GM19452 (cell line): ENCODE measurements at regions not wholly inside any gene's neighbourhood (a gene's known extent, or its start where the extent isn't known, plus 50 kb on each side); places are given as distances from the start of the nearest gene placed in this dataset.
"Not testable (repeated sequence)": the region's sequence is repeated elsewhere in the genome, so short reads cannot be mapped to it uniquely, and the experiment has no call there.

Experiments used
- ATAC-seq: cut with Tn5 transposase; IDR thresholded peaks from one replicate; pipeline ENCODE4 v1.9.1; 2021; ENCODE audit not compliant: unreplicated experiment

DNA sequence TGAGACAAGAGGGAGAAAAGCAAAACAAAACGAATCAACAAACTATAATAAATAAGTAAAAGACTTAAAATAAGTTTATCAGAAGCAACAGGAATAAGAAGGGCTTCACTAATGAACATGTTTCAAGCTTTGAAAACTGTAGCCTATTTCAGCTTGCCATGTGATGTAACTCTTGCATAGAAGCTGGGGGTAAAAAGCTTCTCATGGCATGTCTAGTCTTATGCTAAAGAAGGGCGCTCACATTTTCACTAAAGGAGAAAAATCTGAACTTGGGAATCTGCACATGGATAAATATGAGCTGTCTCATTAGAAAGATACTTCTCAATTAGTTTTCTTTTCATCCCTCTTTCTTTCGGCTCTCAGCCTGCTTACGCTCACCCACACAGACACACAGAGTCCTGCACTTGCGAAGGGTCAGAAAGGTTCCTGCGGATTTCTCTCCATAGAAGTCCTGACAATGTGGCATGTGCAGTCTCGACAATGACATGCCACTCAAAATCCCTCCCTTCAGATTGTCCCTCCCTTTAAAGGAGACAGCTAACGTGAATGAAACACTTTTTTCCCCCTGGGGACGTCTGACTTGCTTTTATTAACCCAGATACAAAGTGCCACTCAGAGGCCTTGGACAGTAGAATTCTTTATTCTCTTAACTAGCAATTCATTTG, 568.9 kb upstream of the NR2F2 start:
- no peak for ATAC-seq

DNA sequence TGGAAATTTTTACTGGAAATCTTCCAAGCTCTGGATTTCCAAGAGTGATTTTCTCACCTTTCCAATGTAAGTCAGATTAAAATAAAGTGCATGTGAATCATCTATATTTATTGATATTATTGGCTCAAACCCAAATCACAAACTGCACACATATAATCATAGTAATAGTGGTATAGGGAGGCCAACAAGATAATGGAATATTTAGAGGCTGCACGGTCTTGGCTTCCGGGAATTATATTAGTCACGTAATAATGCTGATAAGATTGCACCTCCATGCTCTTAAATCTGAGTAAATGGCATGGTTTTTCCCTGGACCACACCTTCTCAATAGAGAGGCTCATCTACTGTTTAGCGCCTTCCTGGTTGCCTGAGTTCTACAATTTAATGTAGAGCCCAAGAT, 567.1 kb upstream of the NR2F2 start:
- no peak for ATAC-seq

DNA sequence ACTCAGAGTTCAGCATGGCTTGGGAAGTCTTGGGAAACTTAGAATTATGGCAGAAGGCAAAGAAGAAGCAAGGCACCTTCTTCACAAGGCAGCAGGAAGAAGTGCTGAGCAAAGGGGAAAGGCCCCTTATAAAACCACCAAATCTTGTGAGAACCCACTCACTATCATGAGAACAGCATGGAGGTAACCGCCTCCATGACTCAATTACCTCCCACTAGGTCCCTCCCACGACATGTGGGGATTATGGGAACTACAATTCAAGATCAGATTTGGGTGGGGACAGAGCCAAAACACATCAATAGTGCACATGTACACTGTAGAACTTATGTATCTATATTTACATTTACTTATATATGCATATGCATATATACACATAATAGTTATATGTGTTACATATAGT, 565.3 kb upstream of the NR2F2 start:
- no peak for ATAC-seq

DNA sequence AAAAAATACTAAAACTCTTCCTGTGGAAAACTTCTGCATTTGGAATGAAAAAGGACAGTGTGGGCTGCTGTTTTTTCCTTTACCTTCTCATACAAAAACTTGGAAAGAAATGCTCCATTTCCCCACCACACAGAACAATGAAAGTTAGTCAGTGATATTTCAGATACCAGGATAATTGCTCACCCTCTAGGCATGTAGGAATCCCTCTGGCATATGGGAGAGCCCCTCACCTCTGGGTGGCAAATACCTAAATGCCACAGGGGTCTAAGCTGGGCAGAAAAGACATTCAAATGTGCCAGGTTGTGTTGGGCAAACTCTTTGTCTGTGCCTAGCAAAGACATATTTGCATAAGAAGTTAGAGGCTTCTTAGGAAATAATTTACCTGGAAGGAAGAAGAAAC, 560.3 kb upstream of the NR2F2 start:
- no peak for ATAC-seq

DNA sequence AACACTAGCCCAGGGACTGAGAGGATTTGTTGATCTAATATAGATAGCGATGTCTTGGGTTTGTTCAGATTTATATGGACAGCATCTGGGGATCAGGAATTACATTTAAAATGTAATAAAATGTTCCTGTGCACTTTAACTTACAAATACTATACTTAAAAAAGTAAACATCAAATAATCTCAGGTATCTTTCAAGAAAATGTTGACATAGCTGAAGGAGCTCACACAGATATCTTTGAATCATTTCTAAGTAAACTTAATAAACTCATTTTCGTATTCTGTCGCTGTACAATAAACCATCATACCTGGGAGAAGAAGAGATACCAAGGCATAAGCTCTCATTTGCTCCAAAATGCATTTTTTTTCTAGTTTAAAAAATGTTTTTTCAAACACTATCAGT, 557.5 kb upstream of the NR2F2 start:
- no peak for ATAC-seq

DNA sequence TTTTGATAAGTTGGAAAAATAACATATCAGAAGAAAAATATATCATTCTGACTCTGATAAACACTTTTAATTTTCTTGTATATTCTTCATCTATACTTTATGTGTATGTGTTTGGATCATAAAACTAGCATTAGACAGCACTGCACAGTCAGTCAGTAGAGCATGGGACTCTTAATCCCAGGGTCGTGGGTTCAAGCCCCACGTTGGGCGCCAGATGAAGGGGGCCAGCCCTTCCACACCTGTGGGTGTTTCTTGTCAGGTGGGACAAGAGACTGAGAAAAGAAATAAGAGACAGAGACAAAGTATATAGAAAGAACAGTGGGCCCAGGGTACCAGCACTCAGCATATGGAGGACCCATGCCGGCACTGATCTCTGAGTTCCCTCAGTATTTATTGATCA, 546.0 kb upstream of the NR2F2 start:
- ATAC-seq, result no peak

DNA sequence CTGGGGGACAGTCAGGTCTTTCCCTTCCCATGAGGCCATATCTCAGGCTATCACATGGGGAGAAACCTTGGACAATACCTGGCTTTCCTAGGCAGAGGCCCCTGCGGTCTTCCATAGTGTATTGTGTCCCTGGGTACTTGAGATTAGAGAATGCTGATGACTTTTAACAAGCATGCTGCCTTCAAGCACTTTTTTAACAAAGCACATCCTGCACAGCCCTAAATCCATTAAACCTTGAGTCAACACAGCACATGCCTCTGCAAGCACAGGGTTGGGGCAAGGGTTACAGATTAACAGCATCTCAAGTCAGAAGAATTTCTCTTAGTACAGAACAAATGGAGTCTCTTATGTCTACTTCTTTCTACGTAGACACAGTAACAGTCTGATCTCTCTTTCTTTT, 545.2 kb upstream of the NR2F2 start:
- ATAC-seq, result not testable (repeated sequence)

DNA sequence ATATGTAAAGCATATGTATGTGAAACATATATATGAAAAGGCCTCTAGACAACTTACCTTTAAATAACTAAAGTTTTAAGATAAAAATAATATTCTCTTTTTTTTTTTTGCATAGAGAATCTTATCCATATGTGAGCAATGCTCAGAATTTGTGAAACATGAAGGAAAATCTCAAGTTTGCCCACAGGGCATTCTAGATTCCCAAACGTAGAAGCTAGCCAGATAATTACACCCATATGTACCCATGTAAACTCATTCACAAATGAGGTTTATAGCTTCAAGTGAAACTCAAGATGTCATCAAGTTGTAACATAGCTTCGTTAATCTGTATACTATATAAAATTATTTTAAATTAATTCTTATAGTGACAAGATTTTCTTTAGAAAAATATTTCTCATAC, 537.3 kb upstream of the NR2F2 start:
- ATAC-seq, result no peak

DNA sequence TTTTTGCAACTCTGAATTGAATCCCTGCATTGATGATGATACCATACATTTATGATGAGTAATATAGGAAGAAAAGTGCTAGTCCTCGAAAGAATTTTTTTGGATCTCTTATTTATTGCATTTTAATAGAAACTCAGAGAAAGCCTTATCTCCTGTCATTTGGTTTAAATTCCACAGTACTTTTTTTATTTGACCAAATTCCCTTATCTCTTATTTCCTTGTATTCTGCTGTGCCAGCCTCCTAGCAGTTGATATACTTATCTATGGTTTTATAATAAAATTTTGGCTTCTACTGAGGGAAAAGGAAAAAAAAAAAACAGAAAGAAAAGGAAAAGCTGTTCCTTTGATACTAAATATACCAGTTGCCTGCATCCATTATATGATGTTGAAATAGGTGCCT, 535.1 kb upstream of the NR2F2 start:
- ATAC-seq, result no peak

DNA sequence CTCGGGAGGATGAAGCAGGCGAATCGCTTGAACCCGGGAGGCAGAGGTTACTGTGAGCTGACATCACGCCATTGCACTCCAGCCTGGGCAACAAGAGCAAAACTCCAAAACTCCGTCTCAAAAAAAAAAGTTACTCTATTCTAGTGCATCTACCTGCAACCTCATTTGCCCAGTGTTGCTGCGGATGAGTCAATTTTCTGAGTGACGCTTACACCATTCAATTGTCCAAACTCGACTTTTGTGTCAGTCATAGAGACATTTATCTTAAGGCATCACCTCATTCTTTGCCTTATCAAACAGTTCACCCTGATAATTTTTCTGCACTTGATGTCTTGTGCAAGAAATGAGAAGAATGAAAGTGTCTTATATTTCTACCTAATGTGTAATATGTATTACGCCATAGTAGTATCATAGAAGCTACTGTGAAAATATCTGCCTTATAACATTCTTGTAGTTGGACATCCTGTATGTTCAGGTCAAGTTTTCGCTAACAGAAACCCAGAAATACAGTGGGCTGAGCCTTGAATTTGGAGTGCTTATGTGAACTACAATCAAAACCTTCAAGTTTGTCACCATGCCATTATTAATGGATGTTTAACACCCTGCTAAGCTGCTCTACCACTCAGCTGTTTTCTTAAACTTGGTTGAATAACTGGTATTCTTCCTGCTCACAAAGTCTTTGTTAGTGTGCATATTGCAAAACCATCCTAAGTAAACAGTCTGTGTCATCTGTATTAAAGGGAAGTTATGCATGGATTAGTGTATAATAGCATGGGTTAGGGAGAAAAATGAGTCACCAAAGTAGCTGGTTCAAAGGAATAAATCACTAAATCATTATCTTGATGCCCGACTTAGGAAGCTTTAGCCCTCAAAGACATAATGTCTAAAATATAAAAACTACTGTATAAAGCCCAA, 531.0 kb upstream of the NR2F2 start:
- ATAC-seq, result no peak

DNA sequence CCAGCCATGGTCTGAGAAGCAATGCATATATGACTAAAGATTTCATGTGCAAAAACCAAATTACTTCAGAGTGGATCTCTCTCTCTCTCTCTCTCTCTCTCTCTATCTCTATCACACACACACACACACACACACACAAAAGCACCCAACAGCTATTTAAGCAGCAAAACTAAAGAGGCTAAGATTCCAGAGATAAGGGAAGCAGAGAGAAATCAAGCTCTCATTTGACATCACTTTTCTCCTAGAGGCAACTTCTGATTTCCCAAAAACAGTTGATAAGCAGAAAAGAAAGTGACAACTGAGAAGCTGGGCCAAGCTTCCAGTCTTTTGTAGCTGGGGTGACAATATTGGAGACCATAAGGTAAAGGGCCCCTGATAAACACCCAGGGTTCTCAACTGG, 526.0 kb upstream of the NR2F2 start:
- ATAC-seq, result no peak

DNA sequence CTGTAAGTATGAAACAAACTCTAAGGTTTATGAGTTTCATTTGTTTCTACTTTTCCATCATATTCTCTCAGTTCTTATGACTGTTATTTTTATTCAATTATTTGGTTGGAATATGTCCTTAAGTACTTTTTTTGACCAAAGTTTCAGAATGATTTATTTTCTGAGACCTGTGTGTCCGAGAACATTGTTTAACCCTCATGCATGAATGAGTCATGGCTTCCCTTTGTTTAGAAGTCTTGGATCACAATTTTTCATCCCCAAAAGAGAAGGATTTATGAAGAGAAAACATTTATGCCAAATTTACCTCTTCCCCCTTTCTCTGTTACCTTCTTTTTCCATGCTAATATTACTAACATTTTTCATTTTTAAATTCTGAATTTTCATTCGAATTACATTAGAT, 518.0 kb upstream of the NR2F2 start:
- no peak for ATAC-seq

DNA sequence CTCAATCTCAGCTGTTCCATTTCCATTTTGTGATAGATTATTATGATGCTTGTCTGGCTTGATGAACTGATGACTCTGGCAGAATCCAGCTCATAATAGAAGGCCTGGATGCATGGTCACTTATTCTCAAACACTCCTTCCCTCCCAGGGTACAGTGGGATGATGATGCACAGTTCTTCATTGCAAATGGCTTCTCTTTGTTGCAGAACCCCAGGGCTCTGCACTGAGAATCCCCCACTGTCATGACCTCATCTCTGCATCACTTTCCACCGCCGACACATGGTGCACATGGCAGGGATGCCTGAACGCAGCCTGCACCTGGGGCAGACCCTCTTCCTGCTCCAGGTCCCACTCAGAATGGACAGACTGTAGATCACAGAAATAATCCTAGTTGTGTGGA, 515.6 kb upstream of the NR2F2 start:
- no peak for ATAC-seq

DNA sequence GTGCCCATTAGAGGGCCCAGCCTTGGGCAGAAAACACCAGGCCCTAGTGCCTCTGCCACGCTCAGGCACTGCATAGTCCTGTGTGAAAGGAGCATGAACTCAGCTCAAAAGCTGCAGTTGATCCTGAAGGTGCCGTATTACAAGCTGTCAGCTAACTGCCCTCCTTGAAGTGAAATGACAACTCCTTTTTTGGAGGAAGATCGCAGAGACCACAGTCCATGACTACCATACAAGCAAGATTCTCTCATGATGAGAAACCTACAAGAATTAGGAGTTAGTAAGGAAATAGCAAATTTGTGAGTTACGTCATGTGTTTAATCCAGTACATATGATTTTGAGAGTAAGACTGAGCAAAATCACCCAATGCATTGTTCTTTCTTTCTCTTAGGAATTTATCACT, 513.9 kb upstream of the NR2F2 start:
- no peak for ATAC-seq

DNA sequence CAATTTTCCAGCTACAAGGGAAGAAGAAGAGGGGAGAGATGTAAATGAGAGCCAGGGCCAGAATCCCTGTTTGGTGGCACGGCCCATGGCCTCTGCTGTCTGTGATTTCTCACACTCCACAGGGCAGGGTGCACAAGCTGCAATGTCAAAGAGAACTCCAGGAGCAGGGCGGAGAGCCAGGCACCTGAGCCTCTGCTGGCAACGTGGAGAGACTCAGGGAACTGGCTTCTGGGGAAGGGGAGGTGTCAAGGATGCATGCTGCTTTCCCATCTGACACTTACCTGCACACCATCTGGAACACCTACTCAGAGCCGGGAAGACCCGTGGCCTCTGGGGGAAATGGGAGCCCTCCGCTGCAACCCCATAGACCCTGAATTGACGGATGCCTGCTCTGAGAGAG, 507.5 kb upstream of the NR2F2 start:
- no peak for ATAC-seq

DNA sequence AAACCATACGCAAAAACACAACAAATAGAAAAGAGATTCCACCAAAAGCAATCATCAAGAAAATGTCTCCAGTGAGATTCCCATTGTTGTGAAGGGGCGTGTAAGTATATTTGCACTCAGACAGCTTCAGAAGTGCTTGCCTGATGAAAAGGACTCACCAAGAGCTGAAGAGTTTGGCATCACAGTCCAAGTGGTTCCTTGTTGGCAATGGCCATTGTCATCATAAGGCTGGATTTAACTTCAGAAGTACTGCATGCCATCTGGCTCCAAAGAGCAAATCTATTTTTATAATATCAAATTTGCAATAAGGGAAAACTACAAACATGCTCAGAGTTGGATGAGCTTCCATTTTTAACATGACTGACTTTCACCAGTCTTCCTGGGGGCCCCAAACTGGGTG, 505.3 kb upstream of the NR2F2 start:
- no peak for ATAC-seq

DNA sequence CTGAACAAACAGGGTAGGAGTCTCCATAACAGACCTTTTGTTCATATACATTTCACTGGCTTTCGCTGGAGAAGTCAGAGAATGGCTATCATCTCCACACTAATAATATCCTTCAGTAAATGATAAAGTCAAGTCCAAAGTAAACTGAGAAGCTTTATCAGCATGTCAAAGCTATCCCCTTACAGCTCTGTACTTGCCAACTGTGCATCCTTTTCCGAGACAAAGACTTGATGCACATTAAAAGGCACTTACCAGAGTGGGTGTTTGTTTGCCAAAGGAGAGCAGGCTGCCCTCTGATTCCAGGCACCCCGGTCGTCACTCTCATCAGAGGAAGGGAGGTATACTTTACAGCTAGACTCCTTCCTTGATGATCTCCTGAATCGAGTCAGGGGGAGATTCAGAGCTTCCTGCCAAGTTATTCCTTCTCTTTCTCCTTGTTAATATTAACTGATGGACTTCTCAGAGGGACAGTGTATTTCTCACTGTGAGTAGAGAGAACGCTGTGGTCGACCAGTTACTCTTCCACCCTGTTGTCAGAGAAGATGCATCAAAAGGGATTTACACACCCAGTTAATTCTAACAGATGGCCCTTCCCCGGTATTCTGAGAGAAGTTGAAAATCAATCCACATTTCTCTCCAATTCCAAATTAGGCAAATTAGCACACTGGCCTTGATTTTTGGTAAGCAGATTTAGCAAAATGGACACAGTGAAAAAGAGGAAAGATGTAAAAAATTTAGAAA, 504.7 kb upstream of the NR2F2 start:
- no peak for ATAC-seq

DNA sequence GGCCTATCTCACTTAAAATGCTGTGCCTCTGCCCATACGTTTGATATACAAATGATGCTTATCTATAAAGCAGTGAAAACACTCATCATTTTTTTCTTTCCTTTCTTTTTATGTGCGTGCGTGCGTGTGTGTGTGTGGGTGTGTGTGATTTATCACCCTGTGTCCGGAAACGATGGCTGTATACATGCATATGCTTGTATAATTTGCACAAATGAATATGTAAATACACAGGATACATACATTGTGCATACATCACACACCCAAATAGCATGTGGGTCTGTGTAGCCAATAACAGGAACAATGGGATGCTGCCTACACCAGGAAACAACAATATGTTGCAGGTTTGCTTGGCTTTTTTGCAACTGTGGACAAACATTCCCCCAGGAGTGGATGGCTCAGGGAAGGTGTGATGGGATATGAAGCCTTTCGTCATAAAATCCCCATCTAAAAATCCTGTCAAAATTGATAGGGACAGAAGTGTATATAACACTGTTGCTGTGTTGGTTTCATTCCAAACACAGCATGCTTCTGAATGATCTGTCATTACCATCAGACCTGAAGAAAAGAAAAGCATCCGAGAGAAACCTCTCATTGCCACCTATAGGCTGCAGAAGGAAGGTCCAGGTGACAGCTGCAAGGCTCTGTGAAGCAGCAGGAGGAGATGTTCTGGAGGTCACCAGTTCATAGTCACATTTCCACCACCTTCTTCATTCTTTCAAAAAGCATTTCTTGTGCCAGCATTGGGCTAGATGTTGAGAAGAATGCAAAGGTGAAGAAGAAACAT, 503.9 kb upstream of the NR2F2 start:
- no peak for ATAC-seq

DNA sequence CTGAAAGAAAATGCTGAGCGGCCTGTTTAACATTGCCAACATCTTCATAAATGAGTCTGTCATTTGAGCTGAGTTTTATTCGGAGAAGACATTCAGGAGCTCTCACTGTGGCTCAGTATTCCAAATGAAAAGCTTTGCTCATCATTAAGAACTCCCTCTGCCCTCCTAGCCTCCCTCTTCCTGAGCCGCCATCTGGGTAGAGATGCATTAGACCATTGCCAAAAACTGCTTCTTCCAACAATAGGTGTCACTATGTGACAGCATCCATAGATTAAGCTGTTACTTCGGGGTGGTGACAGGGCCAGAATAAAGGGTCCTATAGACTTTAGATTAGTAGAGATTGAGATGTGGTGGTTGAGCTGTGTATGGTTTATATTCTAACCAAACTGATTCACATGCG, 501.4 kb upstream of the NR2F2 start:
- ATAC-seq, result no peak

DNA sequence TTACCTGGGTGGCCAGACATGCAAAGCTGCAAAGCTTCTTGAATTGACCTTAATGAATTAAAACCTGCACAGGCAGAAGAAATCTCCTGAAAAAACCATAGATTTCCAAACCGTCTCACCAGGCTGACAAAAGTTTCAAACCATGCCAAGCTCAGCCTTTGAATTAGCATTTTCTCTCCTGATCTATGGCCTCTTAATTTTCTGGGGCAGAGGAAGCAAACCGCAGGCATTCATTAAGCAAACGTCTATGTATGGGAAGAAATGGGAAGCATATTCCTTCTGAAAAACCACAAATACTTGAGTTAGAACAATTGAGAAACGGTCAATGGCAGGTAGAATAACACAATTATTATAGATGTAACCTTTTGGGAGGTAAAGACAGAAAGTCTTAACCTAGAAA, 500.2 kb upstream of the NR2F2 start:
- no peak for ATAC-seq

DNA sequence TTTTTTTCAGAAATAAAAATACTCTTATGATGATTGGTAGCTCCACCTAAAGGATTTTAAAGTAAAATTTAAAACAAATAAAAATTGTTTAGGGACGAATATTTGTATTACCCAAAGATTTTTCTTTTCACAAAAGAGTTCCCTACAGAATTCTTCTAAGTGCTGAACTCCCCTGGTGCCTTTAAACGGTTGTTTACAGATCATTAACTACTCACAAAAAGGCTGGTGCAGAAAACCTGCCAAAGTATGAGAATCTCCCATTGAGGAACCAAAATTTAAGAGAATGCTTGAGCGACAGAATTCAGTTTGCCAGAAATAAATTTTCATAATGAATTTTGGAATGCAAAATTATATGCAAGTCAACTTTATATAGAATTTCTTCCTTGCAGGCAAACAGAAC, 497.8 kb upstream of the NR2F2 start:
- no peak for ATAC-seq
